ENCODE measurements at regions not wholly inside any gene's neighbourhood (a gene's known extent, or its start where the extent isn't known, plus 50 kb on each side); places are given as distances from the start of the nearest gene placed in this dataset.

- no peak for TF ChIP-seq CTCF (IDR thresholded peaks at IDR 0.05; ENCODE audit: low read length)
- TF ChIP-seq EZH2 (optimal IDR thresholded peaks at IDR 0.05; ENCODE audit: low read depth, low read length): no peak
- TF ChIP-seq EZH2phosphoT487 (IDR thresholded peaks at IDR 0.05; ENCODE audit: low read length): no peak
Measured at GRCh38 chr20:52869698-52870501, 102.3 kb upstream of the TSHZ2 start.

All from MM.1S (cell line).